ENCODE measurements at regions not wholly inside any gene's neighbourhood (a gene's known extent, or its start where the extent isn't known, plus 50 kb on each side); places are given as distances from the start of the nearest gene placed in this dataset.
A peak's percentile ranks its signal among the peaks of the same experiment; 100 is the strongest.
"Not testable (repeated sequence)": the region's sequence is repeated elsewhere in the genome, so short reads cannot be mapped to it uniquely, and the experiment has no call there.

DNA sequence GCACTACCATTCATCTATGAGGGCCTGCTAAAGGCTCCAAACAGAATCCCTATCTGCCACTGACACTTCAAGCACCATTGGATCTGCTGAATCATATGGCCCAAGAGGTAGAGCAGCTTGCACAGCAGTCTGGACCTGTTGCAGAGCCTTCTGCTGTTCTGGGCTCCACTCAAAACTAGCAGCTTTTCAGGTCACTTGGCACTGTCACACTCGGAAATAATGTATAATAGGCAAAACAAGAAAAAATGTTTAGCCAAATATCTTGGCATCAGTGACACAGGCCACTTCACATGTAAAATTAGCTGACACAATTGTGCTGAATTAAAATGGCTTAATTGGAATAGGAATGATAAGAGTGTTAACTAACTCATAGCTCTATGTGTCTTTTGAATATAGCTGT lies 1182.9 kb upstream of the LRRTM3 start:
- FAIRE-seq, result no peak

DNA sequence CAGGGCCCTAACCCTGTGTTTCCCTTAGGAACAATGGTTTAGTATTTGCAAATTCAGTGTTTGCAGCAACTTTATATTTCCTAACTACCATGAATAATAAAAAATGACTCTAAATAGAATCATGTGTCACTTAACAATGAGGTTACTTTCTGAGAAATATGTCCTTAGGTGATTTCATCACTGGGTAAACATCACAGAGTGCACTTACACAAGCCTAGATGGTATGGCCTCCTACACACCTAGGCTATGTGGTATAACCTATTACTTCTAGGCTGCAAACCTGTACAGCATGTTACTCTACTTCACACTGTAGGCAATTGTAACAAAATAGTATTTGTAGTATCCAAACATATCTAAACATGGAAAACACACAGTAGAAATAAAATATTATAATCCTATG lies 1174.6 kb upstream of the LRRTM3 start:
- FAIRE-seq, result no peak

DNA sequence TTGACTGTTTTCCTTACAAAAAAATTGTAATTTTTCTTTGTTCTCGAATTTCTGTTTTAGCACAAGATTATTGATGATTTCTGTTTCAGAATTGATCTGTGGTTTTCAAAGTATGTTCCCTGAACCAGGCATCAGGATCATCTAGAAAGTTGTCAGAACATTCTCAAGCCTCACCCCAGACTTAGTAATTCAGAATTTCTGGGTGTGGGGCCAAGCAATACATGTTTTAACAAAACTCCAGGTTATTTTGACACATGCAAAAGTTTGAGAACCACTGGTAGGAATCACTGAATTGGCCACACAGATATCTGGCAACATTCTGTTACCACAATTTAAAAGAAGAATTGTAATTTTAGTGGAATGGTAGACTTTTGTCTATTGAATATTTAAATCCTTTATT lies 1173.9 kb upstream of the LRRTM3 start:
- no peak for FAIRE-seq

DNA sequence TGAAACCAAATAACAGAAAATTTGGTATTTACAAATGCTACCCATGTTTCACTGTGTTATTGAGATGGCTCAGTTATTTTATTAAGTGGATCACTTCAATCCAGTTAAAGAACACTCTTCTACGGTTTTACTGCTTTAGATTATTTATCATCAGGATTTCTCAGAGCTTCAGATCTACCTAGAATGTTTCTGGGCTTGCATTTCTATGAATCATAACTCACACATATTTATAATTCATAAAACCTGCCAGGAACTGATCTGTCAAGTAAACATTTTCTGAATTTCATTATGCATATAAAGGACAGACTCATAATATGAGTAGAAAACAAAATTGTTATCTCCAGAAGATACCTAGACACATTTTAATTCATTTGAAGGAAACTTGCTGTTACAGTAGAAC lies 1172.3 kb upstream of the LRRTM3 start:
- FAIRE-seq, result no peak

DNA sequence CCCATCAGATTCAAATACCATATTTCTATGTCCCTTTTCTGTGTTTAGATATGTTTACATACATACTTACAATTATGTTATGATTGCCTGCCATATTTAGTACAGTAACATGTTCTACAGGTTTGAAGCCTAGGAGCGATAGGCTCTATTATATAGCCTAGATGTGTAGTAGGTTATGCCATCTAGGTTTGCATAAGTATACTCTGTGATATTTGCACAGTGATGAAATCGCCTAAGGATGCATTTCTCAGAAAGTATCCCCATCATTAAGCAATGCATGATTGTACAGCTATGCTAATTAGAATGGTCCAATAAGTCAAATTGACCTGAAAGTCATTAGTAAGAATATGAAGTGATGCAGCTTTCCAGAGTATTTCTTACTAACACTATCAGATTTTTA lies 1171.7 kb upstream of the LRRTM3 start:
- FAIRE-seq, result no peak

DNA sequence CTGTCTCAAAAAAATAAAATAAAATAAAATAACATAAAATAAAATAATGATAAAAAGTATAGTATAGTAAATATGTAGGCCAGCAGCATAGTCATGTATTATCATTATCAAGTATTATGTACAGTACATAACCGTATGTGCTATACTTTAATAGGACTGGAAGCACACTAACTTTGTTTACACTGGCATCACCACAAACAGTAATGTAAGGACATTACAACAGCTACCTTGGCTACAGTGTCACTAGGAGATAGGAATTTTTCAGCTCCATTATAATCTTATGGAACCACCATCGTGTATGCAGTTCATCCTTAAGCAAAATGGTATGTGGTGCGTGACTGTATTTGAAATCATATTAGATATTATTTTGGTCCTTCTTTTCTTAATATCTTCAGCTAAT lies 1163.5 kb upstream of the LRRTM3 start:
- FAIRE-seq, result no peak

DNA sequence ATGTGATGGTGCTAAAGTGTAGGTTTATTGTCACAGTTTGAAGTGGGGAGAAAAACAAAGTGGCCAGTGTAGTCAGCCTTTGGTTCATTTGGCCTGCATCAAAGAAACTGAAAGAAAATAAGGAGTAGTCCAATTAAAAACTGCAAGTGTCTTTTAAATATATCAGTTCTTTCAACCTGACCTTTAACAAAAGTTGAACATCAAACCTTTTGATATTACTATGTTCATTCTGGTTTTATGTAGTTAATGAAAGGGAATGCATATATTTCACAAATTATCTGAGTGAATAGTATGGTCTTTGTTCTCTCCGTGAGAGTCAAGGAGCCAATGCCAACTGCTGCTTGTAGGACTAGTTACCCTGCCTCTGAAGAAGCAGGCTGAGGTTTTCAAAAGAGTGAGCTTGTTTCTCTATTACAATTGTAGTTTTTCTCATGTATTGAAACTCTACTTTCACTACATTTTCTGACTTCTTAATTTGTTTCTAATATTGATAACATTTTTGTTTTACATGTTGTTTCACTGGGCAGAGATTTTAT lies 1160.8 kb upstream of the LRRTM3 start:
- FAIRE-seq, result no peak

DNA sequence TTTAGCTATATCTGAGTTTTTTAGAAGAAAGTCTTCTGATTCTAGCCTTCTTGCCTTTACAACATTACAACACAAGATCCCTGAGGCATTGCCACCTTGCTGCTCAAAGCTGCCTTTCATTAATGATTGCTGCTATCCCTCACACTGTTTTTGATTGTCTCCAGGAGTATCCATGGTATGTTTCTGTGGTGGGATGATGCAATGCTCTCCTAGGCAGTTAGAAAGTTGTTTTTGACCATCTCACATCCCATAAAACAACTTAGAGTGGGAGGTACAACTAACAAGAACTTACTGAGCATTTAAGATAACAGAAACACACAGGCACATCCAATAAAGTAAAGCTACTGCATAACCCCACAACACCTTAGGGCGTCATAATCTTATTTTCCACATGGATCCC lies 1156.0 kb upstream of the LRRTM3 start:
- no peak for FAIRE-seq

DNA sequence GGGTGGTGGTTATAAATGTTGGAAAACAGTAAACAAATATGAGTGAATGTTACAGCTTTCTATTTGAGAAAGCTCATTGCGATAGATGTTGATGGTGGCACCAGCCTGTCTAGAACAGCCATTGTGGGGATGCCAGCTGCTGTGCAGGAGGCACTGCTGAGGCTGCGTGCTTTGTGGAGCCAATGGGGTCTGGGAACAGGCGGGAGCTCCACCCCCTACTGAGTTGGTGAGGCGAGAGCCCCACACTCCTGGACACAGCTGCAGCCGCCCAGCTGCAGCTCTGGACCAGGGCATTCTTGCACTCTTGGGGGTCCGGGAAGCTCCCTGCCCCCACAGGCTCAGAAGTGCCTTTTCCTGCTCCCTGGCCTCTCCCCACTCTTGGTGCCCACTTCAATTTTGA lies 1147.1 kb upstream of the LRRTM3 start:
- no peak for FAIRE-seq

DNA sequence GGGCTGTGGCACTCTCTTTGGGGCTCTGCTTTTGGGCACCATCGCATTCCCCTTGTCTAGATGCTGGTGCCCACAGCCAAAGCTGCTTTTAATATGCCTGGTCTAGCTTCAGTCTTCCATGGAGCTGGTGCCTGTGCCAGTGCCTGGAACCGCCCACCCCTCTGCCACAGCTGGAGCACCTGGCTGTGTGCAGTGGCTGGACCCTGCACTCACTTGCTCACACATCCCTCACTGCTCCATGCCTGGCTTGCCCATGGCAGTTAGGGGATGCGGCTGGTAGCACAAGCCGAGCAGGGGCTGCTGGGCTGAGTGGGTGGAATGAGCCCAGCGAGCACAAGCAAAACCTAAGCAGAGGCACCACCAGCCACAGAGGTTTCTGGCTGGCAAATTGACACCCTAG lies 1145.9 kb upstream of the LRRTM3 start:
- FAIRE-seq, result no peak

DNA sequence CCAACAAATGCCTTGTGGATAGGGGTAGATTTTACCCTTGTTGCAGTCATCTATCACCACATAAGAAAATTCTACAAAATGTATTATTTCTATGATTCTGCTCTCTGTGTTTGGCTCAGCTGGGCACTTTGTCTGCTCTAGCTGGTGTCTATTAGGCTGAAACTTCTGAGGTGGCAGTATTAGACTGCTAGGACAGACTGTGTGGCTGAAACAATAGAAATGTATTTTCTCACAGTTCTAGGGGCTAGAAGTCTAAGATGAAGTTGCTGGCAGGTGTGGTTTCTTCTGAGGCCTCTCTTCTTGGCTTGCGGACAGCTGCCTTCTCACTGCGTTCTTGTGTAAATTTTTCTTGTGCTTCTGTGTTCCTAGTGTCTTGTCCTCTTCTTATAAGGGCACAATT lies 1139.6 kb upstream of the LRRTM3 start:
- no peak for FAIRE-seq

DNA sequence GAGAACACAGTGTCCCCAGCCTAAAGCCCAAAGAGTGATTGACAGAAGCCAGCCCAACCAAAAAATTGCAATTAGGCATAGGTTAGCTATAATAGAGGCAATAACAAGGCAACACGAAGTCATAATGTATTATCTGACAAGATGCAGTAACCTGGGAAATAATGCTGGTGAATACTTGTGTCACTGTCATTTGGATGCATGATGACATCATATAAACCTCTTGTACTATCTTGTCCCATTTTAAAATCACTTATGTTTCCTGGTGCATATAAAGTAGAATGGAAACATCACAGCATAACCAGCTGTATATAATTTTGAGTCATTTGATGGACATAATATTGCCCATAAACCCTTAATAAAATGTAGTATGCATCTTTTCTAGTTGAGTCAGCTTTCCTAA lies 1138.3 kb upstream of the LRRTM3 start:
- FAIRE-seq, result no peak

DNA sequence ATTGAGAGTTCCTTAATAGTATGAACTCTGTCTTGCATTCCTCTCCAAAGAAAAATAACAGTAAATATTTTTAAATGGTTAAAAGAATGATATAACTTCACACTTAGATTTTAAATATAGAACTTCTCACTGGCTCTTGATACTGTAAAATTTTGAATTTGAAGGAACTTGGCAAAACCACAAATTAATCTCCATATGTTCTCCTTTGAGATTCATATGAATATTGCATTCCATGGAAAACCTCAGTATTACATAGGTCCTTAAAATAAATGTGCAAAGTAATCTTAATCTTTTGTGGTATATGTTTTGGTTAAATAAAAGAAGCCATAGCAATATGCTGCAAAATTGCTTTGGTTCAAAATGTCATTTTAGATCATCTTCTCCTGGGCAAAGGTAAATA lies 1137.6 kb upstream of the LRRTM3 start:
- FAIRE-seq, result no peak

DNA sequence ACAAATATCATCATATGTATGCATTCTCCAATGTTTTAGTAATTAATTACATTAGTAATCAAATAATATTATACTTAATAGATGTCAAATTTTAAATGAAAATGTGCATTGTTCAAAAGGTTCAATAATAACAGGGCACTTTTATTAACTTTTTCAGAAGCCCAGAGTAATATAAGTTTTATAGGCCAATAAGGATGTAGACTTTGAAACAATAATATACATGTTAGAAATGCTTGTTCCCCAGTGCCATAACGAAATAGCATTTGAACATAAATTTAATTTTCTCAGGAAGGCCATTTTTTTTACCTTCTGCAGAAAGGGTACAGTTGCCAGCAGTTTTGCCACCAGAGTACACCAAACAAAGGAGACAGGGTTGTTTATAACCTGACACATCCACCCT lies 1133.9 kb upstream of the LRRTM3 start:
- peak; percentile 87 for FAIRE-seq

DNA sequence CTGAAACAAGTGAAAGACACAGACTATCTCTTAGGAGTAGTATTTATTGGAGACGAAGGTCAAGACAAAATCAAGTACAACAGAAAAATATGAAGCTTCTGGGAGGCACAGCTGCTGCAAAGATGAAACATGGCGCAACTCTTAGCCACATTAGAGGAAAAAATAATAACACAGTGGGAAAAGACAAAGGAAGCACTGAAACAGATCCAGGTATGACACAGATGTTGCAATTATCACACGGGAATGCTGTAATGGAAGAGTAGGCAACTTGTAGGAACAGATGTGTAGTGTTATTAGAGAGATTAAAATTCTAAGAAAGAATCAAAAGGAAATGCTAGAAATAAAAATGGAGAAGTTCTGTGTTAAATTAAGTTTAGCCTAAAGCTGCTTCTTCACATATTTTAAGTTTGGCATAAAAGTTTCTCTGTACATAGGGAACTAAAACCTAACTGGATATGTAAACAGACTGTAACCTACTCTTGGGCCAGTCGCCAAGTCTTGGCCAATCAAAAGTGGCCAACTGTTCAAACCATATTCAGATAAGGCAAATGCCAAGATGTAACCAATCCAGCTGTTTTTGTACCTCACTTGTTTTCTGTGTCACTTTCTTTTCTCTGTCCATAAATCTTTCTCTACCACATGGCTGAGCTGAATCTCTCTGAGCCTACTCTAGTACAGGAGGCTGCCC lies 1132.0 kb upstream of the LRRTM3 start:
- FAIRE-seq, result no peak

DNA sequence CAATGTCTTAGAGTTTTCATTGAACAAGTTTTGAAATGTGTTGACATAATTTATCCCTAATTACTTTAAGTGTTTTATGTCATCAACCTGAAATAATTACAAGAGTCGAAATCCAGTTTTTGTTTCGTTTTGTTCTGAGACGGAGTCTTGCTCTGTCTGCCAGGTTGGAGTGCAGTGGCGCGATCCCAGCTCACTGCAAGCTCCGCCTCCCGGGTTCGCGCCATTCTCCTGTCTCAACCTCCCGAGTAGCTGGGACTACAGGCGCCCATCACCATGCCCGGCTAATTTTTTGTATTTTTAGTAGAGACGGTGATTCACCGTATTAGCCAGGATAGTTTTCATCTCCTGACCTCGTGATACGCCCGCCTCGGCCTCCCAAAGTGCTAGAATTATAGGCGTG lies 1131.0 kb upstream of the LRRTM3 start:
- not testable (repeated sequence) for FAIRE-seq

DNA sequence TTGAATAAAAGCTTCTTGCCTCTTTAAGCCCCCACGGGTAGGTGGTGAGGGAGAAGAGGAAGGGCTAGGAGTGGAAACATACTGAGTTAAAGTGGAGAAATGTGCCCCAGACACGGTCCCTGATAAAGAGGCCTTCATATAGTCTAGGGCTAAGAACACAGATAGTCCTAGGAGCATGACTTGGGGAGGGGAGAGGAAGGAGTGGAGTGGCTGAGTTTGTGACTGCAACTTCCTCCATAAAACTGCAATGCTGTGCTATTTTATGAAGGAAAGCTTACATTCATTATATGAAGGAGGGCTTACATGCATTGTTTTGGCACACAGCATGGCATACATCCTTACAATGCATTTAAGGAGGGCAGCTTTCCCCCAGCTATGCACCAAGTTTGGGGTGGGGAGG lies 1129.4 kb upstream of the LRRTM3 start:
- FAIRE-seq, result no peak

DNA sequence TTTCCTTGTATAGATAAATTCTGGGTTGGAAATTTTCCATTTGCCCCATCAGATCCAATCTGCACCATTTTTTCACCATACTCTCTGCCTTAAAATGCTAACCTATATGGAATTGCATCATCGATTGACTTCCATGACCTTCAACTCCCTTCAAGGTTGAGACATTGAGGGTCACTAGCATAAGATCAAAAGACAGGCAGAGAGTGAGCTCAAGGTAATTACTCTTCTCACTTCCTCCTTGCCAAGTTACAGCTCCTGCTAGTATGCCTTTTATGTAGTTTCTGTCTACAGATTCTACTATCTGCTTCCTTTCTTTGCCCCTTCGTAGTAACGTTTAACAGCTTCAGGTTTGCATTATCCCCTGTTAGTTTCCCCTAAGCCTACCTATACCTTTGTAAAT lies 1127.7 kb upstream of the LRRTM3 start:
- no peak for FAIRE-seq

DNA sequence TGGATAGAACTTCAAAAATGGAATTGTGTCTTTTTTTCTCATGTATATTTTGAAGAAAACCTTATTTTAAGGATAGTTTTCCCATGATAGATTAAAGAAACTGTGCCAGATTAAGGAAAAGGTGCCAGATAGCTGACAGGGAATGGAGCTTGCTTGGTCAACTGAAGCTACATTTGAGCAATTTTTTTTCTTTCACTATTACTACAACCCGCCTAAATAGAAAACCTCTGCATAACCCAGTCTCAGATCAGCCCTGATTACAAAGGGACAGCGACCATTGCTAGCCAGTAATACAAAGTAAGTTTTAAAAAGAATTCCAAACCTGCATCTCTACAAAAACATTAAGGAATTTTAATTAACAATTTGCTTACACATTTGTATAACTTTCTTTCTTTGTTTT lies 1123.4 kb upstream of the LRRTM3 start:
- FAIRE-seq, result no peak

DNA sequence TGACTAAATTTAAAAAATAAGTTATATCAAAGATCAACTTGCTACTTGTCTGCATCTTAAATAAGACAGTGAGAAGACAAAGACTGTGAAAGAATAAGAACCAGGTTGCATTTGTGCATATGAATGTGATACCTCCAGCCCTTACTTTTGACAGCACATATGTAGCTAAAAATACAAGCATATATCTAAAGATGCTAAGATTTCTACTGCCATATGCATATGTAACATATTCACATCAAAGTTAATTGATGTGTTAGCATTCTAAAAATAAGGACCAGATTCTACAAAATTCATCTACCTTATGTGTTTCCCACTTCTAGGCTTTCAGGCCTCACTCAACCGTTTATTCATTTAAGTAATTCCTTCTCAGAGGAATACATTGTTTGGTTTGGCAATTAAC lies 1120.3 kb upstream of the LRRTM3 start:
- no peak for FAIRE-seq

DNA sequence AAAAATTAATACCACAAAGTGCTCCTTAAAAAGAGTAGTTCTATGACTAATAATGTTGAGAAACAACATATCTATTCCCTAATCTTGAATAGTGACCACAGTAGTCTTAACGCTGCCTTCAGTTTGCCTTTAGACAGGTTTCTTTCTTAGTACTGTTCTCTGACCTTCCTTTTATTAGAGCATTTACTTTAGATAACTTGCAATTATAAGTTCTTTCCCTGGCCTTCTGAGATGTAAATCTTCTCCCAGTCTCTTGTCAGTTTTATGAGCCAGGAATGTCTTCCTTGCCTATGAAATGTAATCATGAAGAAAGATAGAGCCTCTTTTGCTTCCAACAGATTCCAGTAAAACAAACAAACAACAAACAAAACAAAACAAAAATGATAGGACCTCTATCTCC lies 1119.8 kb upstream of the LRRTM3 start:
- FAIRE-seq, result no peak

DNA sequence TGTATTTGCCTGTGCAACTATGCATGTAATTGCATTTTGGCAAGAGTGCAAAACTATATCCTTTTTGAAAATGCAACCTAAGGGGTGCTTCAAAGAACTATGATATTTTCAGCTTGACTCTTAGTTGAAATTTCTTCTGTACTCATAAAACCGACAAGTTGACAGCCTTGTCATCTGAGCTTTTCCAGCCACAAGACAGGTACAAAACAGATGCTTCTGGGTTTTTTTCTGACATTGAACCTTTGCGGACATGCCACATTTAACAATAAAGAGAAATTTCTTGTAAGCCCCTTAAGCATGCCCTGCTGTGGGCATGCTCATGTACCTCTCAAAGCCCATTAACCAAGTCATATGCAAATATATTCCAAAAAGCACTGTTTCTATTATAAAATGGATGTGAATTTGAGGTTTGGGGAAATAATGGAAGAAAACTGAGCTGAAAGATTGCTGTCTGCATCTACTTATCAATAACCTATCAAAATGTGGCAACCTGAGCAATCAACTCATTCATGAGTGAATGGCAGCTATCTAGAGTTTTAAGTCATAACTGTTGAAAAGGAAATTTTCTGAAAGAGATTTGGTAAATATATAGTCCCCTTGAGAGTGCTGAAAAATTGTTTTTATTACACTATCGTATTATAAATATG lies 1117.0 kb upstream of the LRRTM3 start:
- no peak for FAIRE-seq

DNA sequence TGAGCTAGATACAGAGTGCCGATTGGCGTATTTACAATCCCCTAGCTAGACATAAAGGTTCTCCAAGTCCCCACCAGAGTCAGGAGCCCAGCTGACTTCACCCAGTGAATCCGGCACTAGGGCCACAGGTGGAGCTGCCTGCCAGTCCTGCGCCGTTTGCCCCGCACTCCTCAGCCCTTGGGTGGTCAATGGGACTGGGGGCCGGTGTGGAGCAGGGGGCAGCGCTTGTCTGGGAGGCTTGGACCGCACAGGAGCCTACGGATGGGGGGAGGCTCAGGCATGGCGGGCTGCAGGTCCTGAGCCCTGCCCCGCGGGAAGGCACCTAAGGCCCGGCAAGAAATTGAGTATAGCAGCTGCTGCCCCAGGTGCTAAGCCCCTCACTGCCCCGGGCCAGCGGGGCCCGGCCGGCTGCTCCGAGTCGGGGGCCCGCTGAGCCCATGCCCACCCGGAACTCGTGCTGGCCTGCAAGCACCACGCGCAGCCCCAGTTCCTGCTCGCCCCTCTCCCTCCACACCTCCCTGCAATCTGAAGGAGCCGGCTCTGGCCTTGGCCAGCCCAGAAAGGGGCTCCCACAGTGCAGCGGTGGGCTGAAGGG lies 1113.8 kb upstream of the LRRTM3 start:
- no peak for FAIRE-seq

DNA sequence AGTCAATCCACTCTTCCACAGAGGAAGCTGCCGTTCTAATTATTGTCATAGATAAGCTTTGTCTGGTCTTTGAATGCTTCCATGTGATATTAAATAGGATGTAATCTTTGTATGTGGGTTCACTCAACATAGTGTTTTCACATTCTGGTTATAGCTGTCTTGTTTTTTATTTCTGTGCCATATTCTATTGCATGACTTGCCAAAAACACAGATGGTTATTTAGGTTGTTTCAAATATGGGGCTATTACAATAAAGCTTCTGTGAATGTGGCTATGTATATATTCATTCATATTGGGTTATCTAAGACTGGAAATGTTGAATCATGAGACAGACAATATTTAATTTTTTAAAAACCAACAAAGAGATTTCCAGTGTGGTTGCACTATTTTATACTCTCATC lies 1109.3 kb upstream of the LRRTM3 start:
- no peak for FAIRE-seq

Data from colon (tissue), 2 donors.